ENCODE measurements at regions not wholly inside any gene's neighbourhood (a gene's known extent, or its start where the extent isn't known, plus 50 kb on each side); places are given as distances from the start of the nearest gene placed in this dataset.
"Not testable (repeated sequence)": the region's sequence is repeated elsewhere in the genome, so short reads cannot be mapped to it uniquely, and the experiment has no call there.

- DNase-seq (ENCODE audit: low read depth, low spot score); BruUV-seq (replicated peaks); H3K27ac ChIP-seq (ENCODE audit: insufficient read depth, low read depth, low read length); H3K27me3 ChIP-seq (ENCODE audit: control insufficient read depth in 2 of 2, insufficient read depth in 2 of 2, low read length in 2 of 2); H2AFZ ChIP-seq (ENCODE audit: low read depth, low read length); CTCF ChIA-PET; H3K4me2 ChIP-seq (ENCODE audit: insufficient read depth, low read length); dilution Hi-C loops (cut with MboI; ENCODE audit: extremely low pct_ligation_motif_present, low sequenced_read_pairs); H3K9me3 ChIP-seq (replicated peaks; ENCODE audit: control insufficient read depth, insufficient read depth, low read length); H3K36me3 ChIP-seq (ENCODE audit: control insufficient read depth in 2 of 2, extremely low read depth in 1 of 2, insufficient read depth in 2 of 2, low read length in 2 of 2); FAIRE-seq; H3K4me1 ChIP-seq (ENCODE audit: control insufficient read depth, extremely low read depth, insufficient read depth, low read length); H3K9me1 ChIP-seq (replicated peaks; ENCODE audit: control insufficient read depth, extremely low read depth, insufficient read depth, low read length); POLR2A ChIA-PET; H3K9ac ChIP-seq (replicated peaks; ENCODE audit: extremely low read depth, insufficient read depth, low read length); H3K79me2 ChIP-seq (ENCODE audit: control insufficient read depth, insufficient read depth, low read length); H4K20me1 ChIP-seq (replicated peaks; ENCODE audit: control insufficient read depth, extremely low read depth, insufficient read depth, low read length); H3K4me3 ChIP-seq (replicated peaks in 1 of 3; ENCODE audit: insufficient read depth in 1 of 3, low read depth in 1 of 3, low read length in 3 of 3): not testable (repeated sequence)
- intact Hi-C loops (cut with micrococcal nuclease) = loop anchor here (2.0 kb wide), 1 partner anchor 145 kb away; no protein-coding TSS in a partner anchor
Observed at GRCh38 chr14:105761345-105761740, 235.0 kb downstream of the TMEM121 start.

- CTCF ChIA-PET = no interaction called here
- POLR2A ChIA-PET = no interaction called here
- Histone ChIP-seq H3K27ac (ENCODE audit: insufficient read depth, low read depth, low read length) (no peak overlapping the region), H3K4me3 (replicated peaks in 1 of 3; ENCODE audit: insufficient read depth in 1 of 3, low read depth in 1 of 3, low read length in 3 of 3) (no peak overlapping the region), H3K4me2 (ENCODE audit: insufficient read depth, low read length) (no peak overlapping the region), H3K9me3 (replicated peaks; ENCODE audit: control insufficient read depth, insufficient read depth, low read length) (peaks cover 4% of the 10 kb centered on the region), H3K9ac (replicated peaks; ENCODE audit: extremely low read depth, insufficient read depth, low read length) (no peak overlapping the region), H3K36me3 (ENCODE audit: control insufficient read depth in 2 of 2, extremely low read depth in 1 of 2, insufficient read depth in 2 of 2, low read length in 2 of 2) (no peaks in the 10 kb centered on the region), H3K4me1 (ENCODE audit: control insufficient read depth, extremely low read depth, insufficient read depth, low read length) (no peaks in the 10 kb centered on the region), H4K20me1 (replicated peaks; ENCODE audit: control insufficient read depth, extremely low read depth, insufficient read depth, low read length) (no peaks in the 10 kb centered on the region), H2AFZ (ENCODE audit: low read depth, low read length) (no peak overlapping the region), H3K9me1 (replicated peaks; ENCODE audit: control insufficient read depth, extremely low read depth, insufficient read depth, low read length) (no peaks in the 10 kb centered on the region), H3K79me2 (ENCODE audit: control insufficient read depth, insufficient read depth, low read length) (no peaks in the 10 kb centered on the region), H3K27me3 (ENCODE audit: control insufficient read depth in 2 of 2, insufficient read depth in 2 of 2, low read length in 2 of 2) (no peaks in the 10 kb centered on the region)
- no TSS peak for BruUV-seq (replicated peaks)
- intact Hi-C loops (cut with micrococcal nuclease) (loop anchor here (2.0 kb wide), 1 partner anchor 145 kb away; no protein-coding TSS in a partner anchor), dilution Hi-C loops (cut with MboI; ENCODE audit: extremely low pct_ligation_motif_present, low sequenced_read_pairs) (no loop called here)
- no peak for TF ChIP-seq POLR2AphosphoS5 (IDR thresholded peaks at IDR 0.05; ENCODE audit: insufficient read depth, low read depth, low read length)
- no peak for TF ChIP-seq POLR2A (IDR thresholded peaks at IDR 0.05; ENCODE audit: low read depth, low read length)
- no peak for TF ChIP-seq MAX (IDR thresholded peaks at IDR 0.05; ENCODE audit: insufficient read depth, insufficient read length)
- FAIRE-seq = no peak
- DNase-seq (ENCODE audit: low read depth, low spot score) = no peak
Observed at GRCh38 chr14:105761842-105762241, 235.5 kb downstream of the TMEM121 start.

GRCh38 chr14:105762262-105762661 is 235.9 kb downstream of the TMEM121 start:
- H3K4me1 ChIP-seq (ENCODE audit: control insufficient read depth, extremely low read depth, insufficient read depth, low read length); intact Hi-C loops (cut with micrococcal nuclease); dilution Hi-C loops (cut with MboI; ENCODE audit: extremely low pct_ligation_motif_present, low sequenced_read_pairs); H3K4me3 ChIP-seq (replicated peaks in 1 of 3; ENCODE audit: insufficient read depth in 1 of 3, low read depth in 1 of 3, low read length in 3 of 3); H3K27ac ChIP-seq (ENCODE audit: insufficient read depth, low read depth, low read length); CTCF ChIA-PET; H3K9me1 ChIP-seq (replicated peaks; ENCODE audit: control insufficient read depth, extremely low read depth, insufficient read depth, low read length); H3K4me2 ChIP-seq (ENCODE audit: insufficient read depth, low read length); H3K36me3 ChIP-seq (ENCODE audit: control insufficient read depth in 2 of 2, extremely low read depth in 1 of 2, insufficient read depth in 2 of 2, low read length in 2 of 2); H4K20me1 ChIP-seq (replicated peaks; ENCODE audit: control insufficient read depth, extremely low read depth, insufficient read depth, low read length); DNase-seq (ENCODE audit: low read depth, low spot score); H3K9ac ChIP-seq (replicated peaks; ENCODE audit: extremely low read depth, insufficient read depth, low read length); H3K27me3 ChIP-seq (ENCODE audit: control insufficient read depth in 2 of 2, insufficient read depth in 2 of 2, low read length in 2 of 2); H3K79me2 ChIP-seq (ENCODE audit: control insufficient read depth, insufficient read depth, low read length); H3K9me3 ChIP-seq (replicated peaks; ENCODE audit: control insufficient read depth, insufficient read depth, low read length); FAIRE-seq; H2AFZ ChIP-seq (ENCODE audit: low read depth, low read length); POLR2A ChIA-PET; BruUV-seq (replicated peaks): not testable (repeated sequence)

- POLR2A ChIA-PET; BruUV-seq (replicated peaks); H3K9me1 ChIP-seq (replicated peaks; ENCODE audit: control insufficient read depth, extremely low read depth, insufficient read depth, low read length); H3K27ac ChIP-seq (ENCODE audit: insufficient read depth, low read depth, low read length); intact Hi-C loops (cut with micrococcal nuclease); H3K4me1 ChIP-seq (ENCODE audit: control insufficient read depth, extremely low read depth, insufficient read depth, low read length); H3K79me2 ChIP-seq (ENCODE audit: control insufficient read depth, insufficient read depth, low read length); FAIRE-seq; H3K36me3 ChIP-seq (ENCODE audit: control insufficient read depth in 2 of 2, extremely low read depth in 1 of 2, insufficient read depth in 2 of 2, low read length in 2 of 2); CTCF ChIA-PET; H3K4me3 ChIP-seq (replicated peaks in 1 of 3; ENCODE audit: insufficient read depth in 1 of 3, low read depth in 1 of 3, low read length in 3 of 3); DNase-seq (ENCODE audit: low read depth, low spot score); H4K20me1 ChIP-seq (replicated peaks; ENCODE audit: control insufficient read depth, extremely low read depth, insufficient read depth, low read length); H3K9me3 ChIP-seq (replicated peaks; ENCODE audit: control insufficient read depth, insufficient read depth, low read length); dilution Hi-C loops (cut with MboI; ENCODE audit: extremely low pct_ligation_motif_present, low sequenced_read_pairs); H3K4me2 ChIP-seq (ENCODE audit: insufficient read depth, low read length); H2AFZ ChIP-seq (ENCODE audit: low read depth, low read length); H3K9ac ChIP-seq (replicated peaks; ENCODE audit: extremely low read depth, insufficient read depth, low read length); H3K27me3 ChIP-seq (ENCODE audit: control insufficient read depth in 2 of 2, insufficient read depth in 2 of 2, low read length in 2 of 2): not testable (repeated sequence)
Observed at GRCh38 chr14:105764254-105764901, 238.0 kb downstream of the TMEM121 start.

Measured in endothelial cell of umbilical vein (primary cell).